Stimulated activated CD4-positive, alpha-beta T cell treated with anti-CD3 and anti-CD28 coated beads, Interleukin-12 subunit alpha, Interleukin-12 subunit beta, amount 100 ng/mL, for 48 hours (primary cell): ENCODE measurements at regions not wholly inside any gene's neighbourhood (a gene's known extent, or its start where the extent isn't known, plus 50 kb on each side); places are given as distances from the start of the nearest gene placed in this dataset.

Experiments
- DNase-seq, 3 donors: peaks; one replicate each; pipeline ENCODE4 v3.0.0-alpha.2; 2020; ENCODE audit warnings: low read depth in 2 of 3, low spot score in 1 of 3

- no peak for DNase-seq
Observed at GRCh38 chr12:127411166-127411915, 855.6 kb upstream of the TMEM132C start.

- no peak for DNase-seq
Observed at GRCh38 chr12:127411981-127412380, 855.0 kb upstream of the TMEM132C start.

DNA sequence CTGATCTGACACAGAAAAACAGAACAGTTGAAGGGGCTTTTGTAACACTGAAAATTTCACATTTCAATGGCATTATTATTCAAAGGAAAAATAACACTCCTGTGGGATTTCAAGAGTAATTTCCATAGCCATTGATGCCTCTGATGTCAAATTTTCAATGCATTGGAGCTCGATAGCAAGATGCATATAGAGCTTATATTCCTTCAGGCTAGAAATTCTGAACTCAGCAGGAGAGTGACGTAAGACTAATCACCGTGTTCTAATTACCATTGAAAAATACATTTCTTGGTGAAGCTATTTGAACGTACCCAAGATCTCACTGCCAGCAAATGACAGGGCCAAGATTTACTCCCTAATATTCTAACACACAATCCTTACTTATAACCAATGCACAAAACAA, 854.1 kb upstream of the TMEM132C start:
- DNase-seq = no peak

GRCh38 chr12:127414186-127414585, 852.8 kb upstream of the TMEM132C start:
- DNase-seq = no peak

- no peak for DNase-seq
Observed at GRCh38 chr12:127414636-127415035, 852.3 kb upstream of the TMEM132C start.

DNA sequence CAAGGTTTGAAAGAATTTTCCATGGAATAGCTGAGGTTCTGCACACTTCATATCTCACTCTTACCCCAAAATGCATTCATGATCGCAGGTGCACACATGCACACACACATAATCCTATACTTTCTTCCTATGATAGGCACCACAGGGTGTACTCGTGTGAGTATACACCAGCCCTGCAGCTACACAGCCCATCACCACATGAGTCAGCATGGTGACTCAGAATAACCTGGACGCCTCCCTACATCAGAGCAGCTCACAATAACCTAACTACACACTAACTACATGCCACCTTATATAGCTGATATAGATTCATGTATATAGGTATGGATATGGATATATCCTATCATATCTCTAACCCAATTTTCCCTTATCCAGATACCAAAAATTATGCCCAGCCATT, 850.2 kb upstream of the TMEM132C start:
- no peak for DNase-seq

DNA sequence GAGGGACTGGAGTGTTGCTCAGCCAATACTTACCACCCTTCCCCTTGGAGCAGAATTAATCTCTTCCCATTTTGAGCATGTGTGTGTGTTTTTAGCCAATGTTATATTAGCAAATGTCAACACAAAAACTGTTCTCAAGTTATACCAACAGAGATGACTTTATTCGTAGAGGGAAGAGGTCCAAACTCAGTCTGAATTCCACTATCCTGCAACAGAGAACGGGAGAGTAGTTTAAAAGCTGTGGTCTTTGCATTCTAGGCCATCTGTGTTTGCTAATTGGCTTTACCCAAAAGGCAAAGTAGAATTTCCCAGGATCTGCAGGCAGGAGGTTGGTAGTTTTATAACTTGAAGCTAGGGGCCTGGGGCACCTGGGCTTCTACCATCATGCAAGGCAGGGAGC, 847.9 kb upstream of the TMEM132C start:
- DNase-seq = no peak

- no peak for DNase-seq
Observed at GRCh38 chr12:127421614-127422013, 845.4 kb upstream of the TMEM132C start.

- DNase-seq = no peak
Observed at GRCh38 chr12:127422935-127423566, 843.9 kb upstream of the TMEM132C start.

DNA sequence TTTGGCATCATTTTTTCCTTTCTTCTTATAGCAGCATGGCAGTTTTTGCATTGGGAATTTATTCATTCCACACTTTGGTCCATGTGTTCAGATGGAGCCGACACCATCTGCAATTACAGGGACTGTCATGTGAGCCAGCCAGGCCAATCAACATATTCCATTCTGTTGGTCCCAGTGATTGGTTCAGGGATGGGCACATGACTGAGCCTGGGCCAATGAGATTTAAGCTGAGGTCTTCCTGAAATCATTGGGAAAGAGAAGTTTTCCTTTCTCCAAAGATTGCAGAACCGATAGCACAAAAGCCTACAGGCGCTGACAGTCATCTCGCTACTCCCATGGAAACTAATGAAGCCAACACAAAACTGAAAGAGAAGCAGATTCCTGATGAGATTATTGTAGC, 841.5 kb upstream of the TMEM132C start:
- DNase-seq = no peak

DNA sequence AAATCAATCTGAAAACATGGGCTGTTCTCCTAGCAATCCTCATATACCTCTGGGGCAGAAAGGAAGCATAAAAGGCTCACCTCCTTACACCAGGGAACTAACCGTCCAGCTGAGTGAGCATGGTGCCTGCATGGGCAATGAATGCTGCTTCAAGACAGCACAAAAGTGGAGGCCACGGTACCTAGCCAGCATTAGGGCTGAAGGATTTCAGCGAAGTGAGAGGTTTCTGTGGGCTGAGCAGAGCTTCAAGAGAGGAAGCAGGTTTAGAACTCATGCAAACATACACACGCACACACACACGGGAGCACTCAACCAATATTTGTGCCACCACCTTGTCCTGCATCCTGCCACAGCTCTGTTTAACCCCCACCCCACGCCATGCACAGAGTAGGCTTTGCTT, 838.5 kb upstream of the TMEM132C start:
- no peak for DNase-seq

GRCh38 chr12:127429551-127430285, 837.3 kb upstream of the TMEM132C start:
- DNase-seq = no peak

DNA sequence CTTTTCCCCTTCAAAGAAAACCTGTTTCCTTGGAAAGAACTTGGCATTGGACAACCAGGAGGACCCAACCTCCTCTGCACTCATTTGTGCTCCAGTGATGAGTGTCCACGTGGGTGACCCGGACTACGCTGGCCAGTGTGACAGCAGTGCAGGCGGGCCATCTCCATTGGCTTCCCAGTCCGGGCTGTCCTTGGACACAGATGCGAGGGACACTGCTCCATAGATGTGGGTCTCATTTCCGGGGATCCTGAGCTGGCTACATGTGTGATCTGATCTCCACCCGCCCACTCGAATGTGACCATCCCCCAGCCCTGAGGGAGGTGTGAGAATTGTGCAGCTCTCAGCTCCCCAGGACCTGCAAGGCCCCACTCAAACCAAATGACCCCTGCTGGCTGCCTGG, 836.6 kb upstream of the TMEM132C start:
- no peak for DNase-seq

- no peak for DNase-seq
Observed at GRCh38 chr12:127431177-127431576, 835.8 kb upstream of the TMEM132C start.

DNA sequence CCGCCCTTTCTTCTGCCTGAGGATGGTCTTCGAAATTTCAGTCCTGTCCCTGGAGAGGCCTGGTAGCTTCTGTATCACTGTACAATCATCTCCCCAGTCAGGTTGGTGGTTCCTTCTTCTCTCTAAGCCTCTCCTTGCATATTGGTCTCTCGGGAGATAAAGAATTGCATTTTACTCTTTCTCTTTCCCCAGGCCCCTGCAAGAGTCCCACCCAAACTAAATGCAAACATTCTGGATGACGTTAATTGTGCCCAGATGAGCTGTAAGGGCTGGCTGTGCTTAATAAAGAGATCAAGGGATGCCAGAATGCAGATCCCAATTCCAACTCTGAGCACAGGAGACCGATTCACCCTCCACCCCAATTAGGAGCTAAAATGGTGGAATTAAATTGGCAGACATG, 835.4 kb upstream of the TMEM132C start:
- no peak for DNase-seq

DNA sequence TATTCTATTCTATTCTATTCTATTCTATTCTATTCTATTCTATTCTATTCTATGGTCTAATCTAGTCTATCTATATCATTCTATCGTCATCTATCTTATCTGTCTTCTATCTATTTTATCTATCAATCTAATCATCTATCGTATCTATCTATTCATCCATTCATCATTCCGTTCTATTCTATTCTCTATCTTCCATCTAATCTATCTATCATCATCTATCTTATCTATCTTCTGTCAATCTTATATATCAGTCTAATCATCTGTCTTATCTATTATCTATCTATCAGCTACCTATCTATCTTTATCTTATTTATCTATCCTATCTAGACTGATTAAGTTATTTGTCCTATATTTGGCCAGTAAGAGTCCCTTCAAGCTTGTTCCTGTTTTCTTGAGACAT, 831.5 kb upstream of the TMEM132C start:
- DNase-seq = no peak

DNA sequence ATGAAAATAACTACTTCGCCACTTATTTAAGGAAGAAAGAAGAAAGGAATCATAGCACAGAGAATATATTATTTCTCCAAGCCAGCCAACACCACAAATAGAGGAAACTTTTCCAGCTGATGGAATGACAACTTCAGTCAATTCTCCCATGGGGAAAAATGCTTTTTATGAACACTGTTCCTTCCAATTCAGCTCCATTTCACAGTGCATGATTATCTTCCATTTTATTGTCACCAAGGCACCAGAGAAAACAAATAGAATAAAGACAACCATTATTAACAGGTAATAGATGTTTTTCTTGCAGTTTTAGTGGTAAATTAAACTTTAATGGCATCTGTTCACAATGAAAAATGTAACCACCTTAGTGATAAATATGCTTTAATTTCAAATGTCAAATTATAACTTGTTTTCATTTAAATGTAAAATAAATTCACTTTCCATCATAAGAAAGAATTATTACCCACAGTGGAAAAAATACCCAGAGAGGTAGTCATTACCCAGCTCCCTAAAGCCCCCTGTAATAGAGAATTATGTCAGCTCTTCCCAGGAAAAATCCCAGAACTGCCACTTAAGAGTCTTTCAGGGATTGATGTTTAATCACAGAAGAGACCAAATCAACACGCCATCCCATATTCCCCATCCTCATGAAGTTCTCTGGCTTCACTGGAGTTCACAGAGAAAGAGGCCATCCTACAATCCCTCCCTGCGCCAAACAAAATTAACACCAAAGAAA, 828.3 kb upstream of the TMEM132C start:
- DNase-seq = no peak

- DNase-seq = no peak
Observed at GRCh38 chr12:127445581-127446139, 821.3 kb upstream of the TMEM132C start.

- no peak for DNase-seq
Observed at GRCh38 chr12:127448906-127449305, 818.1 kb upstream of the TMEM132C start.

DNA sequence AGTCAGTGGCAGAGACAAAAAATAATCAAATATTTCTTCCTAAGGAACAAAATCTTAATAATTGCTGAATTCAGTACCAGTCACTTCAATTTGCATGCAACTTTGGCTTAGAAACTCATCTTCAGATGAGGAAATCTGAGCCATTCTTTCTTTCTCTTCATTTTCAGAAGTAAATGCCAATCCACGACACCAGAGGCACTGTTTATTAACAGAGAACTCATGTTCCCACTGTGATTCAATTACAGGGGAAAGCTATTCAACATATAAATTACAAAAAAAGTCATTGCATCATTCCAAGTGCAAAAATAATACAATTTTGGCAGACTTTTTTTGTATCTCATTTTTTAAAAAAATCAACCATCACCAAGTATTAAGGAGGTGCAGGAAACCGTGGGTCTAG, 816.1 kb upstream of the TMEM132C start:
- no peak for DNase-seq
